K562 (cell line): ENCODE measurements at regions not wholly inside any gene's neighbourhood (a gene's known extent, or its start where the extent isn't known, plus 50 kb on each side); places are given as distances from the start of the nearest gene placed in this dataset.

Experiments
- ATAC-seq: fragments of 200-7000 bp; cut with Tn5 transposase; 3 replicates; pipeline ENCODE4 v1.9.1; 2020; ENCODE audit warnings: moderate library complexity
- BruUV-seq: library from RNA; stranded (reverse); fragments of 400-500 nt; replicated peaks from 2 replicates; lab custom pipeline; 2021; lab: Mats Ljungman, UMichigan
- CTCF ChIA-PET: fragments of 300-600 bp; formaldehyde crosslinking; extraction: SDS; loops from one replicate; lab custom pipeline; 2021; ENCODE audit warnings: low intra/inter-chr PET ratio; lab: Yijun Ruan, JAX
- POLR2A ChIA-PET: fragments of 300-600, 350-650 bp; sonication (Branson Sonifier 250); formaldehyde crosslinking; extraction: SDS; loops from one replicate; lab custom pipeline; 2021; ENCODE audit warnings: antibody characterized with exemption, inconsistent platforms; lab: Yijun Ruan, JAX
- DNase-seq, 4 experiments: peaks; one replicate each; pipeline versions ENCODE4 v3.0.0 to v3.0.0-alpha.2; 2011 to 2018; ENCODE audit warnings: low spot score in 3 of 4, mixed read lengths in 3 of 4; ENCODE audit errors: extremely low read depth in 1 of 4
- FAIRE-seq: peaks from 2 replicates; lab custom pipeline; 2011; peaks lifted over from hg19 to GRCh38; lab: Jason Lieb, UNC
- H2AFZ ChIP-seq: 2 replicates; pipeline ENCODE4 v1.6.0; 2011; ENCODE audit warnings: low read depth, low read length, control low read depth, inconsistent platforms
- H3K27ac ChIP-seq: fragments of 200-600 bp; 3 replicates; pipeline ENCODE4 v1.8.0; 2011; ENCODE audit warnings: low read depth, mild to moderate bottlenecking, control low read depth, inconsistent platforms, low read length, moderate library complexity, mixed read lengths; ENCODE audit errors: extremely low read depth
- H3K27me3 ChIP-seq, 2 experiments: fragments of 300-600 bp in 1 of 2; 2 replicates in 1 of 2; 3 replicates in 1 of 2; pipeline versions ENCODE4 v1.6.0 to v1.8.0; 2011; ENCODE audit warnings: inconsistent platforms in 2 of 2, low read length in 2 of 2, mild to moderate bottlenecking in 1 of 2, mixed read lengths in 1 of 2, moderate library complexity in 1 of 2; ENCODE audit not compliant: control insufficient read depth in 2 of 2, insufficient read depth in 2 of 2
- H3K36me3 ChIP-seq: fragments of 300-600 bp; 3 replicates; pipeline ENCODE4 v1.8.0; 2011; ENCODE audit warnings: mild to moderate bottlenecking, low read length, inconsistent platforms; ENCODE audit not compliant: control insufficient read depth, insufficient read depth
- H3K4me1 ChIP-seq, 2 experiments: fragments of 200-600 bp in 1 of 2; replicated peaks in 1 of 2; 2 replicates in 1 of 2; 3 replicates in 1 of 2; pipeline versions ENCODE4 v1.5.1 to v1.8.0; 2011; ENCODE audit warnings: inconsistent platforms in 2 of 2, low read length in 2 of 2, mild to moderate bottlenecking in 1 of 2, mixed read lengths in 1 of 2, moderate library complexity in 1 of 2; ENCODE audit not compliant: control insufficient read depth in 2 of 2, insufficient read depth in 2 of 2
- H3K4me2 ChIP-seq: 2 replicates; pipeline ENCODE4 v1.6.1; 2011; ENCODE audit warnings: low read length, control low read depth, inconsistent platforms, mixed read lengths; ENCODE audit not compliant: insufficient read depth
- H3K4me3 ChIP-seq: fragments of 200-600 bp; sonication (generic), shearing (Covaris generic); 2 replicates; pipeline ENCODE4 v1.5.1; 2016; ENCODE audit warnings: control low read depth, inconsistent platforms
- H3K79me2 ChIP-seq: fragments of 200-600 bp; 3 replicates; pipeline ENCODE4 v1.8.0; 2011; ENCODE audit warnings: low read length, inconsistent platforms; ENCODE audit not compliant: control insufficient read depth, insufficient read depth
- H3K9ac ChIP-seq, 2 experiments: 2 replicates each; pipeline versions ENCODE4 v1.6.0 to v1.6.1; 2011; ENCODE audit warnings: low read depth in 2 of 2, low read length in 2 of 2, control low read depth in 1 of 2, inconsistent platforms in 1 of 2, mild to moderate bottlenecking in 1 of 2, mixed read lengths in 1 of 2; ENCODE audit not compliant: insufficient read depth in 1 of 2
- H3K9me1 ChIP-seq: one replicate; pipeline ENCODE4 v1.6.0; 2011; ENCODE audit warnings: inconsistent platforms, mild to moderate bottlenecking, low read length, moderate library complexity; ENCODE audit not compliant: control insufficient read depth, insufficient read depth
- H3K9me3 ChIP-seq: replicated peaks from 2 replicates; pipeline ENCODE4 v1.5.1; 2011; ENCODE audit warnings: low read depth, low read length, inconsistent platforms; ENCODE audit not compliant: control insufficient read depth, insufficient read depth
- H4K20me1 ChIP-seq: replicated peaks from 2 replicates; pipeline ENCODE4 v1.6.1; 2011; ENCODE audit warnings: low read length, inconsistent platforms, mixed read lengths; ENCODE audit not compliant: control insufficient read depth, insufficient read depth
- FOXP1 ChIP-seq: sonication (generic); formaldehyde crosslinking; IDR thresholded peaks from 2 replicates; pipeline ENCODE4 v1.8.0; 2022; ENCODE audit warnings: mild to moderate bottlenecking, missing genetic modification reagents
- HDAC6 ChIP-seq: IDR thresholded peaks from 2 replicates; pipeline ENCODE4 v1.6.1; 2012; ENCODE audit warnings: low read depth, mild to moderate bottlenecking, control low read depth, inconsistent platforms, low read length, moderate library complexity
- HLTF ChIP-seq: fragments of 450-650 bp; IDR thresholded peaks from 2 replicates; pipeline ENCODE4 v1.6.1; 2016
- KDM5B ChIP-seq: fragments of 200-600 bp; sonication (generic); IDR thresholded peaks from 2 replicates; pipeline ENCODE4 v1.6.1; 2012; ENCODE audit warnings: low read depth, mild to moderate bottlenecking, moderate library complexity, low read length, control low read depth, inconsistent platforms; ENCODE audit not compliant: insufficient replicate concordance
- MEIS2 ChIP-seq: fragments of 450-650 bp; IDR thresholded peaks from 2 replicates; pipeline ENCODE4 v1.6.1; 2014; ENCODE audit warnings: mild to moderate bottlenecking; ENCODE audit not compliant: partially characterized antibody
- NCOA6 ChIP-seq: fragments of 450-650 bp; IDR thresholded peaks from 2 replicates; pipeline ENCODE4 v1.6.1; 2017; ENCODE audit warnings: mild to moderate bottlenecking
- NFE2 ChIP-seq: IDR thresholded peaks from 2 replicates; pipeline ENCODE4 v1.6.1; 2014; ENCODE audit warnings: antibody characterized with exemption, low read depth
- NFYB ChIP-seq: IDR thresholded peaks from 2 replicates; pipeline ENCODE4 v1.6.1; 2011; ENCODE audit warnings: mild to moderate bottlenecking, moderate library complexity; ENCODE audit not compliant: insufficient read length; ENCODE audit errors: extremely low read depth
- PHF8 ChIP-seq: fragments of 200-600 bp; sonication (generic); IDR thresholded peaks from 2 replicates; pipeline ENCODE4 v1.6.1; 2012; ENCODE audit warnings: mixed run types, mild to moderate bottlenecking, inconsistent platforms, low read length, moderate library complexity, borderline replicate concordance
- RFX7 ChIP-seq: fragments of 250-450 bp; sonication (Bioruptor Pico); IDR thresholded peaks from 2 replicates; pipeline ENCODE4 v1.5.1; 2021; ENCODE audit warnings: mild to moderate bottlenecking
- TBL1XR1 ChIP-seq, 2 experiments: IDR thresholded peaks; 2 replicates each; pipeline ENCODE4 v1.6.1; 2012; ENCODE audit warnings: improper control_type of control experiment in 2 of 2, low read length in 2 of 2, mild to moderate bottlenecking in 1 of 2
- USF2 ChIP-seq: sonication (generic); formaldehyde crosslinking; IDR thresholded peaks from 2 replicates; pipeline ENCODE4 v1.5.0; 2020; ENCODE audit warnings: missing genetic modification reagents
- ZBTB26 ChIP-seq: fragments of 450-650 bp; formaldehyde crosslinking; IDR thresholded peaks from 2 replicates; pipeline ENCODE4 v1.4.0; 2022; ENCODE audit warnings: missing genetic modification characterization
- ZFP36 ChIP-seq: fragments of 150-350 bp; IDR thresholded peaks from 2 replicates; pipeline ENCODE4 v1.6.1; 2018; ENCODE audit warnings: low read length, low read depth; ENCODE audit not compliant: partially characterized antibody
- ZNF699 ChIP-seq: fragments of 250-450 bp; sonication (Bioruptor Pico); IDR thresholded peaks from 2 replicates; pipeline ENCODE4 v1.8.0; 2021; ENCODE audit warnings: mild to moderate bottlenecking, moderate library complexity; ENCODE audit not compliant: insufficient replicate concordance
- WGBS: fragments of 100-300 bp; shearing (Covaris generic); methylation state at CpG from one replicate; pipeline ENCODE4 v1.1.6; 2016; ENCODE audit warnings: low coverage, mixed read lengths; ENCODE audit not compliant: insufficient coverage; ENCODE audit errors: missing lambda C conversion rate; 5-methylcytosine and 5-hydroxymethylcytosine counted together
- in situ Hi-C: fragments of 300-500 bp; cut with MboI; formaldehyde crosslinking; loops from 4 replicates; pipeline ENCODE4 v1.15.0; 2018; ENCODE audit warnings: inconsistent platforms, mixed read lengths
- intact Hi-C: fragments of 100-400 bp; cut with micrococcal nuclease; formaldehyde crosslinking; loops from 2 replicates; pipeline ENCODE4 v1.14.2; 2022
- TF ChIP-seq, protein P1 (sequence below): fragments of 450-650 bp; formaldehyde crosslinking; IDR thresholded peaks from 2 replicates; pipeline ENCODE4 v1.4.0; 2020; ENCODE audit warnings: mild to moderate bottlenecking
- TF ChIP-seq, protein P2 (sequence below): fragments of 250-450 bp; sonication (Bioruptor Pico); IDR thresholded peaks from 2 replicates; pipeline ENCODE4 v1.8.0; 2022; ENCODE audit warnings: moderate library complexity, mild to moderate bottlenecking, inconsistent platforms
- TF ChIP-seq, protein P3 (sequence below), 2 experiments: fragments of 200-800 bp in 1 of 2; sonication (Bioruptor generic) in 1 of 2; sonication (generic) in 1 of 2; formaldehyde crosslinking in 1 of 2; IDR thresholded peaks in 1 of 2; conservative IDR thresholded peaks in 1 of 2; 2 replicates each; pipeline versions ENCODE4 v1.5.0 to v1.6.1; 2016 to 2020; ENCODE audit warnings: missing compliant biosample characterization in 1 of 2, missing genetic modification characterization in 1 of 2, missing genetic modification reagents in 1 of 2

GRCh38 chr18:37946324-37946723 lies 380.7 kb upstream of the CELF4 start:
- no peak for FAIRE-seq
- CTCF ChIA-PET = no interaction called here

More at GRCh38 chr18:37946324-37946723, 380.7 kb upstream of the CELF4 start:
- intact Hi-C loops = no loop called here
- Histone ChIP-seq H3K4me2 (no peak overlapping the region), H3K9me3 (no peaks in the 10 kb centered on the region), H3K4me1 (no peaks in the 10 kb centered on the region), H3K27ac (no peak overlapping the region), H3K27me3 (no peaks in the 10 kb centered on the region), H2AFZ (no peak overlapping the region), H3K4me3 (no peak overlapping the region), H3K9ac (no peak overlapping the region), H3K79me2 (no peaks in the 10 kb centered on the region), H4K20me1 (no peaks in the 10 kb centered on the region), H3K36me3 (no peaks in the 10 kb centered on the region), H3K9me1 (no peaks in the 10 kb centered on the region)
- TF ChIP-seq TBL1XR1 (IDR thresholded peaks at IDR 0.05; ENCODE audit: low read length in 2 of 2) (no peak), ZFP36 (no peak), PHF8 (no peak), FOXP1 (CRISPR knock-in tag) (no peak), ZNF699 (CRISPR knock-in tag) (no peak), NFYB (no peak), USF2 (CRISPR knock-in tag) (no peak), ZBTB26 (no peak), HLTF (no peak), NCOA6 (no peak), RFX7 (CRISPR knock-in tag) (no peak), MEIS2 (no peak), KDM5B (no peak), HDAC6 (no peak), NFE2 (no peak)
- TF ChIP-seq, protein P1, sequence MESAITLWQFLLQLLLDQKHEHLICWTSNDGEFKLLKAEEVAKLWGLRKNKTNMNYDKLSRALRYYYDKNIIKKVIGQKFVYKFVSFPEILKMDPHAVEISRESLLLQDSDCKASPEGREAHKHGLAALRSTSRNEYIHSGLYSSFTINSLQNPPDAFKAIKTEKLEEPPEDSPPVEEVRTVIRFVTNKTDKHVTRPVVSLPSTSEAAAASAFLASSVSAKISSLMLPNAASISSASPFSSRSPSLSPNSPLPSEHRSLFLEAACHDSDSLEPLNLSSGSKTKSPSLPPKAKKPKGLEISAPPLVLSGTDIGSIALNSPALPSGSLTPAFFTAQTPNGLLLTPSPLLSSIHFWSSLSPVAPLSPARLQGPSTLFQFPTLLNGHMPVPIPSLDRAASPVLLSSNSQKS (CRISPR knock-in tag) = no peak
- TF ChIP-seq, protein P2, sequence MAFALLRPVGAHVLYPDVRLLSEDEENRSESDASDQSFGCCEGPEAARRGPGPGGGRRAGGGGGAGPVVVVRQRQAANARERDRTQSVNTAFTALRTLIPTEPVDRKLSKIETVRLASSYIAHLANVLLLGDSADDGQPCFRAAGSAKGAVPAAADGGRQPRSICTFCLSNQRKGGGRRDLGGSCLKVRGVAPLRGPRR (CRISPR knock-in tag) = no peak
- TF ChIP-seq, protein P3, sequence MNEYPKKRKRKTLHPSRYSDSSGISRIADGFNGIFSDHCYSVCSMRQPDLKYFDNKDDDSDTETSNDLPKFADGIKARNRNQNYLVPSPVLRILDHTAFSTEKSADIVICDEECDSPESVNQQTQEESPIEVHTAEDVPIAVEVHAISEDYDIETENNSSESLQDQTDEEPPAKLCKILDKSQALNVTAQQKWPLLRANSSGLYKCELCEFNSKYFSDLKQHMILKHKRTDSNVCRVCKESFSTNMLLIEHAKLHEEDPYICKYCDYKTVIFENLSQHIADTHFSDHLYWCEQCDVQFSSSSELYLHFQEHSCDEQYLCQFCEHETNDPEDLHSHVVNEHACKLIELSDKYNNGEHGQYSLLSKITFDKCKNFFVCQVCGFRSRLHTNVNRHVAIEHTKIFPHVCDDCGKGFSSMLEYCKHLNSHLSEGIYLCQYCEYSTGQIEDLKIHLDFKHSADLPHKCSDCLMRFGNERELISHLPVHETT (CRISPR knock-in tag; conservative IDR thresholded peaks at IDR 0.05 in 1 of 2, IDR thresholded peaks at IDR 0.05 in 1 of 2) = no peak
- no TSS peak for BruUV-seq
- POLR2A ChIA-PET = no interaction called here
- no peak for ATAC-seq
- in situ Hi-C loops = no loop called here
- 2% methylated on average over 4 of the region's 4 CpGs for WGBS
- no peak for DNase-seq
